HG03565 (cell line): ENCODE measurements at regions not wholly inside any gene's neighbourhood (a gene's known extent, or its start where the extent isn't known, plus 50 kb on each side); places are given as distances from the start of the nearest gene placed in this dataset.
"Not testable (repeated sequence)": the region's sequence is repeated elsewhere in the genome, so short reads cannot be mapped to it uniquely, and the experiment has no call there.

Experiments used
- ATAC-seq: cut with Tn5 transposase; IDR thresholded peaks from one replicate; pipeline ENCODE4 v1.9.1; 2021; ENCODE audit warnings: mild to moderate bottlenecking, moderate library complexity; ENCODE audit not compliant: unreplicated experiment

- no peak for ATAC-seq
Observed at GRCh38 chr10:3931224-3931623, 146.2 kb upstream of the KLF6 start.

- no peak for ATAC-seq
Observed at GRCh38 chr10:3928569-3928968, 143.6 kb upstream of the KLF6 start.

GRCh38 chr10:3928078-3928477, 143.1 kb upstream of the KLF6 start:
- no peak for ATAC-seq

GRCh38 chr10:3926675-3927525, 141.9 kb upstream of the KLF6 start:
- no peak for ATAC-seq

- no peak for ATAC-seq
Observed at GRCh38 chr10:3926258-3926657, 141.2 kb upstream of the KLF6 start.

GRCh38 chr10:3925184-3925583, 140.2 kb upstream of the KLF6 start:
- no peak for ATAC-seq

GRCh38 chr10:3924344-3924743, 139.3 kb upstream of the KLF6 start:
- ATAC-seq, result no peak

- no peak for ATAC-seq
Observed at GRCh38 chr10:3923033-3923432, 138.0 kb upstream of the KLF6 start.

GRCh38 chr10:3919709-3920308, 134.8 kb upstream of the KLF6 start:
- no peak for ATAC-seq

- ATAC-seq, result not testable (repeated sequence)
Observed at GRCh38 chr10:3917392-3917791, 132.4 kb upstream of the KLF6 start.

- ATAC-seq, result no peak
Observed at GRCh38 chr10:3914733-3915132, 129.7 kb upstream of the KLF6 start.

GRCh38 chr10:3911713-3912442, 126.9 kb upstream of the KLF6 start:
- no peak for ATAC-seq

GRCh38 chr10:3911241-3911640, 126.2 kb upstream of the KLF6 start:
- no peak for ATAC-seq

GRCh38 chr10:3909339-3909738, 124.3 kb upstream of the KLF6 start:
- no peak for ATAC-seq

- no peak for ATAC-seq
Observed at GRCh38 chr10:3908183-3908582, 123.2 kb upstream of the KLF6 start.

- no peak for ATAC-seq
Observed at GRCh38 chr10:3907514-3907913, 122.5 kb upstream of the KLF6 start.

GRCh38 chr10:3906511-3907111, 121.6 kb upstream of the KLF6 start:
- no peak for ATAC-seq

GRCh38 chr10:3904419-3904960, 119.5 kb upstream of the KLF6 start:
- no peak for ATAC-seq

- peak; percentile 21 for ATAC-seq
Observed at GRCh38 chr10:3902809-3903410, 117.9 kb upstream of the KLF6 start.

GRCh38 chr10:3902054-3902808, 117.2 kb upstream of the KLF6 start:
- ATAC-seq, result peak; percentile 66
